ENCODE measurements at regions not wholly inside any gene's neighbourhood (a gene's known extent, or its start where the extent isn't known, plus 50 kb on each side); places are given as distances from the start of the nearest gene placed in this dataset.

DNA sequence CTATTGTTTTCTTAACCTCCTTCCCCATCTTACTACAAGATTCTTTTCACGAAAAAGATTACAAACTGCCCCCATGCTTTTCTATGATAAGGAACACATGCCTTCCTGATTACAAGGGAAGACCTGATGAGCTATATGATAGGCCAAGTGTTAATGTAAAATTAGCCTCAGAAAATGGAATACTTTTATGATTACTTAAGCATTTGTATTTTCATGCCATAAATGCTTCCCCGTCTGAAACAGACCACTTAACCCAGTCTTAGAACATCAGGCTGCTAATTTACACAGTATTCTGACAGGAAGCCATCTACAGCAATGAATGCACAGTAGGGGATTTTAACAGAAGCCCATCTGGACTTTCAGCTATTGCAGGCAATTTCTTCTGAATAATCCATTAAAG lies 274.9 kb downstream of the HAO1 start:
- no peak for DNase-seq
- Histone ChIP-seq H3K4me1 (no peaks in the 10 kb centered on the region), H3K27ac (replicated peaks) (no peak overlapping the region), H3K27me3 (ENCODE audit: low read depth) (no peaks in the 10 kb centered on the region), H3K9me3 (replicated peaks) (no peaks in the 10 kb centered on the region), H3K4me3 (no peak overlapping the region), H3K36me3 (no peaks in the 10 kb centered on the region)
- intact Hi-C loops (cut with micrococcal nuclease) = no loop called here
- TF ChIP-seq, protein P1, sequence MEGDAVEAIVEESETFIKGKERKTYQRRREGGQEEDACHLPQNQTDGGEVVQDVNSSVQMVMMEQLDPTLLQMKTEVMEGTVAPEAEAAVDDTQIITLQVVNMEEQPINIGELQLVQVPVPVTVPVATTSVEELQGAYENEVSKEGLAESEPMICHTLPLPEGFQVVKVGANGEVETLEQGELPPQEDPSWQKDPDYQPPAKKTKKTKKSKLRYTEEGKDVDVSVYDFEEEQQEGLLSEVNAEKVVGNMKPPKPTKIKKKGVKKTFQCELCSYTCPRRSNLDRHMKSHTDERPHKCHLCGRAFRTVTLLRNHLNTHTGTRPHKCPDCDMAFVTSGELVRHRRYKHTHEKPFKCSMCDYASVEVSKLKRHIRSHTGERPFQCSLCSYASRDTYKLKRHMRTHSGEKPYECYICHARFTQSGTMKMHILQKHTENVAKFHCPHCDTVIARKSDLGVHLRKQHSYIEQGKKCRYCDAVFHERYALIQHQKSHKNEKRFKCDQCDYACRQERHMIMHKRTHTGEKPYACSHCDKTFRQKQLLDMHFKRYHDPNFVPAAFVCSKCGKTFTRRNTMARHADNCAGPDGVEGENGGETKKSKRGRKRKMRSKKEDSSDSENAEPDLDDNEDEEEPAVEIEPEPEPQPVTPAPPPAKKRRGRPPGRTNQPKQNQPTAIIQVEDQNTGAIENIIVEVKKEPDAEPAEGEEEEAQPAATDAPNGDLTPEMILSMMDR (IDR thresholded peaks at IDR 0.05; ENCODE audit: borderline replicate concordance) = no peak

DNA sequence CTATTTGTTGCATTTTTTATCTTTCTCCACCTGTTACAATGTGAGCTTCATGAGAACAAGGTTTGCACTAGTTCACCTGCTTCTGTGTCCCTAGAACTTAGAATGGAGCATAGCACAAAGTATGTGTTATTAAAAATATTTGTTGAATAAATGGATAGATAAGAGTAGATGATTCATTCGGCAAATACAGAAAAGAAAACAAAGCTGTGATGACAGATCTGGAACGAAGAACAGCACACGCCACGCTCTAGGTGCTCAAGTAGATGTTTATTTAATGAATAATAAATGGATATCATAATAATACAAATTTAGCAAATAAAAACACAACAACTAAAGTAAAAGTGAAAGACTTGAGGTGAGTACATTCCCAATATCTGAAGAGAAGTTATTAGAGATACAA lies 273.1 kb downstream of the HAO1 start:
- Histone ChIP-seq H3K36me3 (no peaks in the 10 kb centered on the region), H3K4me1 (no peaks in the 10 kb centered on the region), H3K27ac (replicated peaks) (no peak overlapping the region), H3K9me3 (replicated peaks) (no peaks in the 10 kb centered on the region), H3K27me3 (ENCODE audit: low read depth) (no peaks in the 10 kb centered on the region), H3K4me3 (no peak overlapping the region)
- TF ChIP-seq, protein P1 (IDR thresholded peaks at IDR 0.05; ENCODE audit: borderline replicate concordance) = no peak
- intact Hi-C loops (cut with micrococcal nuclease) = no loop called here
- no peak for DNase-seq

GRCh38 chr20:7672571-7672970 lies 267.7 kb downstream of the HAO1 start:
- Histone ChIP-seq H3K4me1 (no peaks in the 10 kb centered on the region), H3K9me3 (replicated peaks) (peaks cover 20% of the 10 kb centered on the region), H3K27ac (replicated peaks) (no peak overlapping the region), H3K27me3 (ENCODE audit: low read depth) (no peaks in the 10 kb centered on the region), H3K4me3 (no peak overlapping the region), H3K36me3 (no peaks in the 10 kb centered on the region)
- intact Hi-C loops (cut with micrococcal nuclease) = no loop called here
- no peak for DNase-seq
- TF ChIP-seq, protein P1 (IDR thresholded peaks at IDR 0.05; ENCODE audit: borderline replicate concordance) = no peak

DNA sequence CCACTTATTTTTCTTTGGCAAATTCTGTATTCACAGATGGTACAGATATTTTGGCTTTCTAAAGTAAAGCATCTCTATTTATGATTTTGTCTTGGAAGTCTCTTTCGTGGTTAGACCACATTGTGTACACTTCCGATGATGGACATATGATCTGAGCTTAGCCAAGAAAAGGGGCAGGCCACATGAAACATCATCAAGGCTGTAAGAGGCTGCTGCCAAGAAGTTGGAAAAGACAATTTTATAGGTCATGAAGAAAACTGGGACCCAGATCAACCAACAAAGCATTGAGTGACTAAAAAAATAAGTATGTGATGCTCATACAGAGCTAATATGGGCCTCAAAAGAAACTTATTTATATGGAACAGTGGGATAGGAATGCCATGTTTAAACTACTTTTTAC lies 266.4 kb downstream of the HAO1 start:
- H3K36me3 ChIP-seq = no peaks in the 10 kb centered on the region
- no peak for DNase-seq
- H3K9me3 ChIP-seq (replicated peaks) = peaks cover 20% of the 10 kb centered on the region
- intact Hi-C loops (cut with micrococcal nuclease) = no loop called here
- H3K27ac ChIP-seq (replicated peaks) = no peak overlapping the region
- TF ChIP-seq, protein P1 (IDR thresholded peaks at IDR 0.05; ENCODE audit: borderline replicate concordance) = no peak
- no peak overlapping the region for H3K4me3 ChIP-seq
- no peaks in the 10 kb centered on the region for H3K4me1 ChIP-seq
- no peaks in the 10 kb centered on the region for H3K27me3 ChIP-seq (ENCODE audit: low read depth)

- Histone ChIP-seq H3K4me3 (no peak overlapping the region), H3K27ac (replicated peaks) (no peak overlapping the region), H3K27me3 (ENCODE audit: low read depth) (no peaks in the 10 kb centered on the region), H3K9me3 (replicated peaks) (peaks cover 3% of the 10 kb centered on the region), H3K36me3 (no peaks in the 10 kb centered on the region), H3K4me1 (no peaks in the 10 kb centered on the region)
- no peak for DNase-seq
- intact Hi-C loops (cut with micrococcal nuclease) = no loop called here
- TF ChIP-seq, protein P1 (IDR thresholded peaks at IDR 0.05; ENCODE audit: borderline replicate concordance) = no peak
Measured at GRCh38 chr20:7682916-7683315, 257.3 kb downstream of the HAO1 start.

GRCh38 chr20:7687065-7687464 lies 253.2 kb downstream of the HAO1 start:
- Histone ChIP-seq H3K36me3 (no peaks in the 10 kb centered on the region), H3K9me3 (replicated peaks) (peaks cover 3% of the 10 kb centered on the region), H3K27me3 (ENCODE audit: low read depth) (no peaks in the 10 kb centered on the region), H3K4me1 (no peaks in the 10 kb centered on the region), H3K4me3 (no peak overlapping the region), H3K27ac (replicated peaks) (no peak overlapping the region)
- no peak for DNase-seq
- intact Hi-C loops (cut with micrococcal nuclease) = no loop called here
- TF ChIP-seq, protein P1 (IDR thresholded peaks at IDR 0.05; ENCODE audit: borderline replicate concordance) = no peak
